Colonic mucosa (tissue), 4 donors: ENCODE measurements at regions not wholly inside any gene's neighbourhood (a gene's known extent, or its start where the extent isn't known, plus 50 kb on each side); places are given as distances from the start of the nearest gene placed in this dataset.

Source experiments
- DNase-seq: peaks from one replicate; pipeline ENCODE4 v3.0.0-alpha.2; 2020
- H3K27ac ChIP-seq: fragments of 200-600 bp; one replicate; pipeline ENCODE4 v1.8.0; 2021
- H3K27me3 ChIP-seq: fragments of 200-600 bp; one replicate; pipeline ENCODE4 v1.8.0; 2021
- H3K36me3 ChIP-seq: fragments of 200-600 bp; one replicate; pipeline ENCODE4 v1.8.0; 2021
- H3K4me1 ChIP-seq: fragments of 200-600 bp; one replicate; pipeline ENCODE4 v1.8.0; 2021; ENCODE audit warnings: mild to moderate bottlenecking
- H3K4me3 ChIP-seq: fragments of 200-600 bp; one replicate; pipeline ENCODE4 v1.8.0; 2021
- H3K9ac ChIP-seq, 2 donors: one replicate each; pipeline ENCODE4 v1.7.0; 2013; ENCODE audit warnings: control low read depth in 2 of 2, low read depth in 2 of 2, low read length in 2 of 2
- H3K9me3 ChIP-seq: fragments of 200-600 bp; one replicate; pipeline ENCODE4 v1.8.0; 2021
- CTCF ChIP-seq: fragments of 200-600 bp; IDR thresholded peaks from one replicate; pipeline ENCODE4 v1.8.0; 2022; ENCODE audit warnings: antibody characterized with exemption, mild to moderate bottlenecking
- intact Hi-C: fragments of 100-400 bp; cut with DNase I; formaldehyde crosslinking; loops from one replicate; pipeline ENCODE4 v1.14.1; 2022
- donor health status: healthy.
- donor health status: DM: no; HTN: no; CAD: no.
- donor health status: DM: no; HTN: no; CAD: no.

GRCh38 chr2:175766880-175767279 lies 235.2 kb downstream of the LNPK start:
- Histone ChIP-seq H3K4me1 (no peaks in the 10 kb centered on the region), H3K27ac (no peak overlapping the region), H3K9ac (no peak overlapping the region), H3K4me3 (no peak overlapping the region), H3K9me3 (no peaks in the 10 kb centered on the region), H3K36me3 (no peaks in the 10 kb centered on the region), H3K27me3 (no peaks in the 10 kb centered on the region)
- no peak for DNase-seq
- no peak for TF ChIP-seq CTCF
- intact Hi-C loops: no loop called here

- H3K36me3 ChIP-seq: no peaks in the 10 kb centered on the region
- H3K9ac ChIP-seq: no peak overlapping the region
- no peaks in the 10 kb centered on the region for H3K27me3 ChIP-seq
- no peaks in the 10 kb centered on the region for H3K9me3 ChIP-seq
- no peak for TF ChIP-seq CTCF
- no peaks in the 10 kb centered on the region for H3K4me1 ChIP-seq
- no peak overlapping the region for H3K4me3 ChIP-seq
- DNase-seq: no peak
- intact Hi-C loops: no loop called here
- no peak overlapping the region for H3K27ac ChIP-seq
These were observed 246.2 kb downstream of the LNPK start for GRCh38 chr2:175755656-175756386.

- DNase-seq: no peak
- Histone ChIP-seq H3K36me3 (no peaks in the 10 kb centered on the region), H3K4me1 (no peaks in the 10 kb centered on the region), H3K9me3 (no peaks in the 10 kb centered on the region), H3K9ac (no peak overlapping the region), H3K27me3 (no peaks in the 10 kb centered on the region), H3K4me3 (no peak overlapping the region), H3K27ac (no peak overlapping the region)
- intact Hi-C loops: no loop called here
- TF ChIP-seq CTCF: no peak
These were observed 246.9 kb downstream of the LNPK start for GRCh38 chr2:175755169-175755568.

- no peak for DNase-seq
These were observed 251.9 kb downstream of the LNPK start for GRCh38 chr2:175750195-175750594.

GRCh38 chr2:175745911-175746310 lies 256.2 kb downstream of the LNPK start:
- H3K27me3 ChIP-seq: no peaks in the 10 kb centered on the region
- H3K4me1 ChIP-seq: no peaks in the 10 kb centered on the region
- H3K9me3 ChIP-seq: no peaks in the 10 kb centered on the region
- no peaks in the 10 kb centered on the region for H3K36me3 ChIP-seq
- intact Hi-C loops: no loop called here
- TF ChIP-seq CTCF: no peak
- no peak overlapping the region for H3K4me3 ChIP-seq
- no peak for DNase-seq
- no peak overlapping the region for H3K9ac ChIP-seq
- no peak overlapping the region for H3K27ac ChIP-seq

More at GRCh38 chr2:175750195-175750594, 251.9 kb downstream of the LNPK start:
- Histone ChIP-seq H3K36me3 (no peaks in the 10 kb centered on the region), H3K9me3 (no peaks in the 10 kb centered on the region), H3K4me1 (no peaks in the 10 kb centered on the region), H3K9ac (no peak overlapping the region), H3K27ac (no peak overlapping the region), H3K4me3 (no peak overlapping the region), H3K27me3 (no peaks in the 10 kb centered on the region)
- intact Hi-C loops: no loop called here
- TF ChIP-seq CTCF: no peak
